ENCODE measurements at regions not wholly inside any gene's neighbourhood (a gene's known extent, or its start where the extent isn't known, plus 50 kb on each side); places are given as distances from the start of the nearest gene placed in this dataset.

DNA sequence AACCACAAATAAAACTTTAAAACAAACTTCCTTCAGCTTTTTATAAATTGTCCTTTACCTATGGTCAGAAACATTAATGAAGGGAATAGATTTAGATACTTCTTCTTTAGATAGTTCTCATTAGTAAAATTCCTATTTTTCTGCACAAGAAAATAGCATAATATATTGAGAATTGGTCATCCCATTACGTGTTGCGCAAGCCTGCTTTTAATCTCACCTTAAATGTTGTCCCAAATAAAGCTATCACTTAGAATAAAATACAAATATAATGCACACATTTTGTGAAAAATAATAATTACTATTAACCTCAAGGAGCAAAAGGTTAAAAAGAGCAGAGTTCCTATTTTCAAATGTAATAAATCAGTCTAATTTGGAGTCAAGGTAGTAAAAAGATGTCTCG lies 95.2 kb upstream of the TTC29 start:
- DNase-seq (ENCODE audit: extremely low read depth, insufficient read length), result no peak
- TF ChIP-seq, protein P1, sequence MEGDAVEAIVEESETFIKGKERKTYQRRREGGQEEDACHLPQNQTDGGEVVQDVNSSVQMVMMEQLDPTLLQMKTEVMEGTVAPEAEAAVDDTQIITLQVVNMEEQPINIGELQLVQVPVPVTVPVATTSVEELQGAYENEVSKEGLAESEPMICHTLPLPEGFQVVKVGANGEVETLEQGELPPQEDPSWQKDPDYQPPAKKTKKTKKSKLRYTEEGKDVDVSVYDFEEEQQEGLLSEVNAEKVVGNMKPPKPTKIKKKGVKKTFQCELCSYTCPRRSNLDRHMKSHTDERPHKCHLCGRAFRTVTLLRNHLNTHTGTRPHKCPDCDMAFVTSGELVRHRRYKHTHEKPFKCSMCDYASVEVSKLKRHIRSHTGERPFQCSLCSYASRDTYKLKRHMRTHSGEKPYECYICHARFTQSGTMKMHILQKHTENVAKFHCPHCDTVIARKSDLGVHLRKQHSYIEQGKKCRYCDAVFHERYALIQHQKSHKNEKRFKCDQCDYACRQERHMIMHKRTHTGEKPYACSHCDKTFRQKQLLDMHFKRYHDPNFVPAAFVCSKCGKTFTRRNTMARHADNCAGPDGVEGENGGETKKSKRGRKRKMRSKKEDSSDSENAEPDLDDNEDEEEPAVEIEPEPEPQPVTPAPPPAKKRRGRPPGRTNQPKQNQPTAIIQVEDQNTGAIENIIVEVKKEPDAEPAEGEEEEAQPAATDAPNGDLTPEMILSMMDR (IDR thresholded peaks at IDR 0.05; ENCODE audit: insufficient read depth, low read length, poor library complexity, severe bottlenecking), result no peak
- no peaks in the 10 kb centered on the region for H3K36me3 ChIP-seq (ENCODE audit: control insufficient read depth, insufficient read depth, low read length)
- H3K4me3 ChIP-seq (replicated peaks; ENCODE audit: low read depth, low read length), result no peak overlapping the region
- no peaks in the 10 kb centered on the region; the same call in none of the 2 replicates for H3K27me3 ChIP-seq (replicated peaks; ENCODE audit: control insufficient read depth, insufficient read depth, low read length)

- Histone ChIP-seq H3K27me3 (replicated peaks; ENCODE audit: control insufficient read depth, insufficient read depth, low read length) (no peaks in the 10 kb centered on the region; the same call in none of the 2 replicates), H3K4me3 (replicated peaks; ENCODE audit: low read depth, low read length) (no peak overlapping the region), H3K36me3 (ENCODE audit: control insufficient read depth, insufficient read depth, low read length) (no peaks in the 10 kb centered on the region)
- no peak for DNase-seq (ENCODE audit: extremely low read depth, insufficient read length)
- TF ChIP-seq, protein P1 (IDR thresholded peaks at IDR 0.05; ENCODE audit: insufficient read depth, low read length, poor library complexity, severe bottlenecking), result no peak
Measured at GRCh38 chr4:147041376-147041775, 95.7 kb upstream of the TTC29 start.

DNA sequence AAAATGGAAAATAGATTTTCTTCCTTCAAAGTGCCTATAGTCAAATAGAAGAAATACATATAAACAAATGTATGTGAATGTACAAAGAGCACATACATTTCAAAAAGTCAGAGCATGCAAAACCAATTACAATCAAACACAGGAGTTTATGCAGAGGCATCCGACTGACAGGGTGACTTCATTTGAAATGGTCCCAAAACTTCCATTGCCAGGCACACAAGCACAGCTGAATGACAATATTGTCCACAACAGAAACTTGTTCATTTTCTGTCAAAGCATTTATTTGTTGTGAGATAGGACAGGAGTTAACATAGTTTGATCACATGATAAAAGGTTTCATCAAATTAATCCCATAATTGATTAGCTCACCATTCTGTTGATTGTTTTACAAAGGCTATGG lies 96.4 kb upstream of the TTC29 start:
- TF ChIP-seq, protein P1 (IDR thresholded peaks at IDR 0.05; ENCODE audit: insufficient read depth, low read length, poor library complexity, severe bottlenecking), result no peak
- DNase-seq (ENCODE audit: extremely low read depth, insufficient read length), result no peak
- H3K27me3 ChIP-seq (replicated peaks; ENCODE audit: control insufficient read depth, insufficient read depth, low read length), result no peaks in the 10 kb centered on the region; the same call in none of the 2 replicates
- no peak overlapping the region for H3K4me3 ChIP-seq (replicated peaks; ENCODE audit: low read depth, low read length)
- no peaks in the 10 kb centered on the region for H3K36me3 ChIP-seq (ENCODE audit: control insufficient read depth, insufficient read depth, low read length)

GRCh38 chr4:147044241-147044640 lies 98.6 kb upstream of the TTC29 start:
- TF ChIP-seq, protein P1 (IDR thresholded peaks at IDR 0.05; ENCODE audit: insufficient read depth, low read length, poor library complexity, severe bottlenecking), result no peak
- H3K36me3 ChIP-seq (ENCODE audit: control insufficient read depth, insufficient read depth, low read length), result no peaks in the 10 kb centered on the region

GRCh38 chr4:147049946-147050345 lies 104.3 kb upstream of the TTC29 start:
- no peaks in the 10 kb centered on the region for H3K36me3 ChIP-seq (ENCODE audit: control insufficient read depth, insufficient read depth, low read length)
- TF ChIP-seq, protein P1 (IDR thresholded peaks at IDR 0.05; ENCODE audit: insufficient read depth, low read length, poor library complexity, severe bottlenecking), result no peak
- no peaks in the 10 kb centered on the region for H3K27me3 ChIP-seq (replicated peaks; ENCODE audit: control insufficient read depth, insufficient read depth, low read length)
- H3K4me3 ChIP-seq (replicated peaks; ENCODE audit: low read depth, low read length), result no peak overlapping the region
- DNase-seq (ENCODE audit: extremely low read depth, insufficient read length), result no peak

More at GRCh38 chr4:147044241-147044640, 98.6 kb upstream of the TTC29 start:
- Histone ChIP-seq H3K27me3 (replicated peaks; ENCODE audit: control insufficient read depth, insufficient read depth, low read length) (no peaks in the 10 kb centered on the region; the same call in 1 of the 2 replicates), H3K4me3 (replicated peaks; ENCODE audit: low read depth, low read length) (no peak overlapping the region)
- DNase-seq (ENCODE audit: extremely low read depth, insufficient read length), result no peak

- DNase-seq (ENCODE audit: extremely low read depth, insufficient read length), result no peak
- Histone ChIP-seq H3K27me3 (replicated peaks; ENCODE audit: control insufficient read depth, insufficient read depth, low read length) (no peaks in the 10 kb centered on the region), H3K4me3 (replicated peaks; ENCODE audit: low read depth, low read length) (no peak overlapping the region), H3K36me3 (ENCODE audit: control insufficient read depth, insufficient read depth, low read length) (no peaks in the 10 kb centered on the region)
- TF ChIP-seq, protein P1 (IDR thresholded peaks at IDR 0.05; ENCODE audit: insufficient read depth, low read length, poor library complexity, severe bottlenecking), result no peak
Measured at GRCh38 chr4:147050356-147050765, 104.7 kb upstream of the TTC29 start.

Data from GM06990 (cell line).